BLaER1 treated with 17β-estradiol and CSF1 and Interleukin-3, amounts not matched to agents 10 nM and 100 nM (cell line): ENCODE measurements at regions not wholly inside any gene's neighbourhood (a gene's known extent, or its start where the extent isn't known, plus 50 kb on each side); places are given as distances from the start of the nearest gene placed in this dataset.

Experiments
- H3K27ac ChIP-seq, 11 experiments: shearing (Covaris generic); formaldehyde crosslinking; 2 replicates each; pipeline ENCODE4 v1.8.1; 2022
- H3K27me3 ChIP-seq, 11 experiments: shearing (Covaris generic); formaldehyde crosslinking; 2 replicates each; pipeline ENCODE4 v1.8.1; 2022
- H3K36me3 ChIP-seq, 11 experiments: shearing (Covaris generic); formaldehyde crosslinking; 2 replicates each; pipeline ENCODE4 v1.8.1; 2022
- H3K4me1 ChIP-seq, 10 experiments: shearing (Covaris generic); formaldehyde crosslinking; 2 replicates each; pipeline ENCODE4 v1.8.1; 2022
- H3K4me2 ChIP-seq, 11 experiments: shearing (Covaris generic); formaldehyde crosslinking; 2 replicates each; pipeline ENCODE4 v1.8.1; 2022
- H3K4me3 ChIP-seq, 10 experiments: shearing (Covaris generic); formaldehyde crosslinking; 2 replicates each; pipeline ENCODE4 v1.8.1; 2022
- H3K9ac ChIP-seq, 11 experiments: shearing (Covaris generic); formaldehyde crosslinking; 2 replicates each; pipeline ENCODE4 v1.8.1; 2022
- H3K9me3 ChIP-seq, 11 experiments: shearing (Covaris generic); formaldehyde crosslinking; replicated peaks in 1 of 11; 2 replicates each; pipeline ENCODE4 v1.8.1; 2022
- H4K20me1 ChIP-seq, 11 experiments: shearing (Covaris generic); formaldehyde crosslinking; 2 replicates each; pipeline ENCODE4 v1.8.1; 2022
- Cebpa-rat ChIP-seq, 11 experiments: shearing (Covaris generic); IDR thresholded peaks; 2 replicates each; pipeline ENCODE4 v1.8.1; 2022

GRCh38 chr13:50720861-50721671, 122.4 kb downstream of the DLEU7 start:
- no peak for TF ChIP-seq Cebpa-rat (IDR thresholded peaks at IDR 0.05)
- no peak overlapping the region for H3K9ac ChIP-seq
- H3K27me3 ChIP-seq, result no peaks in the 10 kb centered on the region

DNA sequence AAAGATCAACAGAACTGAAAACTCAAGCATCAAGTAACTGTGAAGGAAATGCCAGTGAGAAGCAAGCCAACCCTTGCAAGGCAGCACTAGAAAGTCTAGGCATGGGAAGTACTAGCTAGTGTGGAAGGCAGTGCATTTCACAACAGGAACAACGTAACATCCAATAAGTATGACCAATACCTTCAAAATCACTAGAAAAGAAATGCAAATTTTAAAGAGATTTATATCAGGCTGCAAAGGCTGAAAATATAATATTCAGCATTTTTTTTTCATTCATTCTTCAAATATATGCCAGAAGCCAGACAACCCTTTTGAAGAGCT, 121.9 kb downstream of the DLEU7 start:
- no peak overlapping the region for H3K9ac ChIP-seq
- no peaks in the 10 kb centered on the region for H3K27me3 ChIP-seq
- no peaks in the 10 kb centered on the region for H4K20me1 ChIP-seq
- peaks cover 13 to 29% (median 26%) of the 10 kb centered on the region in 10 experiments for H3K4me1 ChIP-seq
- H3K4me2 ChIP-seq, result no peak overlapping the region
- H3K9me3 ChIP-seq, result peaks cover 0 to 8% (median 5%) of the 10 kb centered on the region in 11 experiments; a peak in 5 of 22 replicates
- no peak for TF ChIP-seq Cebpa-rat (IDR thresholded peaks at IDR 0.05)
- no peak overlapping the region for H3K27ac ChIP-seq
- no peaks in the 10 kb centered on the region for H3K36me3 ChIP-seq
- H3K4me3 ChIP-seq, result no peak overlapping the region

More at GRCh38 chr13:50720861-50721671, 122.4 kb downstream of the DLEU7 start:
- Histone ChIP-seq H3K36me3 (no peaks in the 10 kb centered on the region), H3K9me3 (peaks cover 0 to 8% (median 5%) of the 10 kb centered on the region in 11 experiments; a peak in 5 of 22 replicates), H3K4me2 (0 out of 22 replicates have a peak overlapping the region, but pooled peaks of 1 of the 11 experiments have one; percentile 31), H3K4me1 (peaks cover 10 to 23% (median 21%) of the 10 kb centered on the region in 10 experiments), H3K27ac (no peak overlapping the region), H3K4me3 (no peak overlapping the region), H4K20me1 (no peaks in the 10 kb centered on the region)

DNA sequence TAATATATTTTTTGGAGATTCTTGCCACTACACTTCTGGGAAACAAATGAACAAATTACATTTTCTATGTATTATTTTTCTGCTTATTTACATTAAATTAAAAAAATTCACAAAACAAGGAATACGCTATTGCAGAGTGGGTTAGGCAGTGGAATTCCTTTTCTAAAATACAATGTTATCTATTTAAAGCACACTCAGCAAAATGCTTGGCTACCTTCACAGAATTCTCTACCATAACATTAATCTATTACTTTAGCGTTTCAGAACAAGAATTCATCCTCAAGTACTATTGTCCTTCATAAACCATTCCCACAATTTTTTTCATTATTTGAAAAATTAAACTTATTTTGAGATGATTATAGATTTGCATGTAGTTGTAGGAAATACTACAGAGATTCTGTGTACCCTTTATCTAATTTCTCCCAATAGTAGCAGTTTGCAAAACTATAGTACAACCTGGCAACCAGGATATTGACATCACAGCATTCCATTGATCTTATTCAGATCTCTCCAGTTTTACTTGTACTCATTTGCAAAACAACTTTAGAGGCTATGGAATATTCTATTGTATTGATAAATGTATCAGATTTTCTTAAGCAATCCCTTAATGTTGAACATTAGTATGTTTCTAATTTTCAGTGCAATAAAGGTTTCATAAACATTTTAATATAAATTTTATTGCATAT, 120.9 kb downstream of the DLEU7 start:
- no peak overlapping the region for H3K4me3 ChIP-seq
- H3K4me2 ChIP-seq, result no peak overlapping the region
- no peaks in the 10 kb centered on the region for H3K27me3 ChIP-seq
- no peak for TF ChIP-seq Cebpa-rat (IDR thresholded peaks at IDR 0.05)
- H3K9me3 ChIP-seq, result peaks cover 0 to 8% (median 4%) of the 10 kb centered on the region in 11 experiments; a peak in 5 of 22 replicates
- H3K4me1 ChIP-seq, result peaks cover 15 to 38% (median 36%) of the 10 kb centered on the region in 10 experiments
- no peak overlapping the region for H3K9ac ChIP-seq
- no peaks in the 10 kb centered on the region for H4K20me1 ChIP-seq
- no peak overlapping the region for H3K27ac ChIP-seq
- H3K36me3 ChIP-seq, result no peaks in the 10 kb centered on the region

- Histone ChIP-seq H4K20me1 (no peaks in the 10 kb centered on the region), H3K36me3 (no peaks in the 10 kb centered on the region), H3K4me3 (no peak overlapping the region), H3K9me3 (peaks cover 6 to 16% (median 10%) of the 10 kb centered on the region in 11 experiments; a peak in 19 of 22 replicates), H3K4me2 (peak overlapping the region in 9 of 11 experiments; percentile 52 to 93 (median 70); a peak in 19 of 22 replicates), H3K9ac (no peak overlapping the region), H3K4me1 (peaks cover 15 to 43% (median 39%) of the 10 kb centered on the region in 10 experiments), H3K27me3 (no peaks in the 10 kb centered on the region), H3K27ac (peak overlapping the region in 4 of 11 experiments; percentile 41 to 63 (median 52); a peak in 4 of 22 replicates)
- no peak for TF ChIP-seq Cebpa-rat (IDR thresholded peaks at IDR 0.05)
Observed at GRCh38 chr13:50724438-50724837, 119.1 kb downstream of the DLEU7 start.

- Histone ChIP-seq H3K9me3 (peaks cover 10 to 20% (median 14%) of the 10 kb centered on the region in 11 experiments; a peak in 21 of 22 replicates), H3K36me3 (no peaks in the 10 kb centered on the region), H3K27ac (peak overlapping the region in 5 of 11 experiments; percentile 41 to 63 (median 55); a peak in 8 of 22 replicates), H3K4me2 (peak overlapping the region in 9 of 11 experiments; percentile 52 to 93 (median 70); a peak in 19 of 22 replicates), H3K4me3 (no peak overlapping the region), H3K4me1 (peaks cover 15 to 43% (median 39%) of the 10 kb centered on the region in 10 experiments), H3K9ac (no peak overlapping the region), H4K20me1 (no peaks in the 10 kb centered on the region), H3K27me3 (no peaks in the 10 kb centered on the region)
- TF ChIP-seq Cebpa-rat (IDR thresholded peaks at IDR 0.05), result no peak
Observed at GRCh38 chr13:50724913-50725312, 118.6 kb downstream of the DLEU7 start.

- Histone ChIP-seq H3K9ac (peak overlapping the region in 4 of 11 experiments; percentile 22 to 53 (median 32); a peak in 6 of 22 replicates), H3K4me3 (peak overlapping the region in 1 of 10 experiments; percentile 35; a peak in 2 of 20 replicates)
Observed at GRCh38 chr13:50726164-50726563, 117.3 kb downstream of the DLEU7 start.

DNA sequence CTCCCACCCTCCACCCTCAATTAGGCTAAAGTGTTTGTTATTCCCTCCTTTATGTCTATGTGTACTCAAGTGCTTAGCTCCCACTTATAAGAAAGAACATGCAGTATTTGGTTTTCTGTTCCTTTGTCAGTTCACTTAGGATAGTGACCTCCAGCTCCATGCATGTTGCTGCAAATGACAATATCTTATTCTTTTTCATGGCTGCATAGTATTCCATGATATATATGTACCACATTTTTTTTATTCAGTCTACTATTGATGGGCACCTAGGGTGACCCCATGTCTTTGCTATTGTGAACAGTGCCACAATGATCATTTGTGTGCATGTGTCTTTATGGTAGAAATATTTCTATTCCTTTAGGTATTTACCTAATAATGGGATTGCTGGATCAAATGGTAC, 114.3 kb downstream of the DLEU7 start:
- Histone ChIP-seq H4K20me1 (no peaks in the 10 kb centered on the region), H3K9ac (no peak overlapping the region), H3K36me3 (0 out of 22 replicates have a peak, but pooled peaks cover 0 to 6% (median 0%) of the 10 kb centered on the region in 11 experiments), H3K27me3 (no peaks in the 10 kb centered on the region), H3K9me3 (peaks cover 22 to 31% (median 26%) of the 10 kb centered on the region in 11 experiments), H3K27ac (no peak overlapping the region), H3K4me1 (peaks cover 11 to 43% (median 36%) of the 10 kb centered on the region in 10 experiments), H3K4me2 (no peak overlapping the region), H3K4me3 (no peak overlapping the region)
- TF ChIP-seq Cebpa-rat (IDR thresholded peaks at IDR 0.05), result no peak

More at GRCh38 chr13:50726164-50726563, 117.3 kb downstream of the DLEU7 start:
- Histone ChIP-seq H3K4me1 (peaks cover 12 to 43% (median 39%) of the 10 kb centered on the region in 10 experiments), H3K9me3 (peaks cover 22 to 32% (median 27%) of the 10 kb centered on the region in 11 experiments), H3K27me3 (no peaks in the 10 kb centered on the region), H3K4me2 (peak overlapping the region; percentile 4 to 93 (median 70)), H4K20me1 (no peaks in the 10 kb centered on the region), H3K27ac (peak overlapping the region in 8 of 11 experiments; percentile 20 to 66 (median 50); a peak in 13 of 22 replicates), H3K36me3 (0 out of 22 replicates have a peak, but pooled peaks cover 0 to 6% (median 0%) of the 10 kb centered on the region in 11 experiments)
- TF ChIP-seq Cebpa-rat (IDR thresholded peaks at IDR 0.05), result no peak

GRCh38 chr13:50730496-50731351, 112.8 kb downstream of the DLEU7 start:
- Histone ChIP-seq H4K20me1 (no peaks in the 10 kb centered on the region), H3K4me1 (peaks cover 11 to 28% (median 20%) of the 10 kb centered on the region in 10 experiments), H3K4me2 (no peak overlapping the region), H3K27ac (peak overlapping the region in 3 of 11 experiments; percentile 6 to 14 (median 8); a peak in 3 of 22 replicates), H3K27me3 (no peaks in the 10 kb centered on the region), H3K4me3 (no peak overlapping the region), H3K9me3 (peaks cover 22 to 31% (median 26%) of the 10 kb centered on the region in 11 experiments), H3K9ac (no peak overlapping the region), H3K36me3 (0 out of 22 replicates have a peak, but pooled peaks cover 0 to 6% (median 0%) of the 10 kb centered on the region in 11 experiments)
- TF ChIP-seq Cebpa-rat (IDR thresholded peaks at IDR 0.05), result no peak
